HG03103 (cell line): ENCODE measurements at regions not wholly inside any gene's neighbourhood (a gene's known extent, or its start where the extent isn't known, plus 50 kb on each side); places are given as distances from the start of the nearest gene placed in this dataset.
"Not testable (repeated sequence)": the region's sequence is repeated elsewhere in the genome, so short reads cannot be mapped to it uniquely, and the experiment has no call there.

ENCODE experiments used
- ATAC-seq: cut with Tn5 transposase; IDR thresholded peaks from one replicate; pipeline ENCODE4 v1.9.1; 2021; ENCODE audit warnings: low read depth; ENCODE audit not compliant: unreplicated experiment

GRCh38 chr13:65275108-65275507 lies 1955.0 kb downstream of the PCDH9 start:
- ATAC-seq = no peak

DNA sequence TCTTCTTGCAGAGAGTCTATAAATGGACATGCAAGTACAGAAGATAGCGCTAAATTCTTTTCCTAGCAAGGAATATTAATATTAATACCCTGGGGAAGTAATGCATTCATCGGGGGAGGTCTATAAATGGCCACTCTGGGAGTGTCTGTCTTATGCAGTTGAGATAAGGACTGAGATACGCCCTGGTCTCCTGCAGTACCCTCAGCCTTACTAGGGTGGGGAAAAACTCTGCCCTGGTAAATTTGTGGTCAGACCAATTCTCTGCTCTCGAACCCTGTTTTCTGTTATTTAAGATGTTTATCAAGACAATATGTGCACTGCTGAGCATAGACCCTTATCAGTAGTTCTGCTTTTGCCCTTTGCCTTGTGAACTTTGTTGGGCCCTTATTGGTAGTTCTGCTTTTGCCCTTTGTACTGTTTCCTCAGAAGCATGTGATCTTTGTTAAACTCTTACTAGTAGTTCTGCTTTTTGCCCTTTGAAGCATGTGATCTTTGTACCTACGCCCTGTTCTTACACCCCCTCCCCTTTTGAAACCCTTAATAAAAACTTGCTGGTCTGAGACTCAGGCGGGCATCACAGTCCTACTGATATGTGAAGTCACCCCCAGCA lies 1956.2 kb downstream of the PCDH9 start:
- ATAC-seq = not testable (repeated sequence)

- ATAC-seq = no peak
Measured at GRCh38 chr13:65268009-65268408, 1962.1 kb downstream of the PCDH9 start.

DNA sequence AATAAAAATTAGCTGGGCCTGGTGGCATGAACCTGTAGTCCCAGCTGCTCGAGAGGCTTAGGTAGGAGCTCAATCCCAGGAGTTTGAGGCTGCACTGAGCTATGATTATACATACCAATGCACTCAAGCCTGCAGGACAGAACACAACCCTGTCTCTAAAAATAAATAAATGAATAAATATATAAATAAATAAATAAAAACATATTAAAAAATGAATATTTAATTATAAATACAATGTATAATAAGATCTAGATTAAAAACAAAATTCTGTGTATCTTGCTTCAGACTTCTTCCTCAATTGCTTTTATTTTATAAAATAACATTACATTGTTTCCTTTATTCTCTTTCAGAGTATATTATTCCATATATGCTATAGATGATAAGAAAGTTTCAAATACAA lies 1964.1 kb downstream of the PCDH9 start:
- no peak for ATAC-seq

GRCh38 chr13:65264066-65264465 lies 1966.1 kb downstream of the PCDH9 start:
- ATAC-seq = no peak

- ATAC-seq = no peak
Measured at GRCh38 chr13:65260946-65261891, 1968.9 kb downstream of the PCDH9 start.

DNA sequence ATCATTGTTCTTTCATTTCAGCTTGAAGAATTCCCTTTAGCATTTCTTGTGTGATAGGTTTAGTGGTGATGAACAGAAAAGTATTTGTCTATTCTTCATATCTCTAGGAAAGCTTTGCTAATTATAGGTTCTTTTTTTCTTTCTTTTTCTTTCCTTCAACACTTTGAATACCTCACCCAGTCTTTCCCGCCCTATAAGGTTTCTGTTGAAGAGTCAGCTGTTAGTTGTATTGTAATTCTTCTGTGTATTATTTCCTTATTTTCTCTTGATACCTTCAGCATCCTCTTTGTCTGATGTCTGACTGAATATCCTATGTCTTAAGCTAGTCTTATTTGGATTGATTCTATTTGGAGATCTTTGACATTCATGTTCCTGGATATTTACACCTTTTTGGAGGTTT lies 1989.4 kb downstream of the PCDH9 start:
- ATAC-seq = no peak

DNA sequence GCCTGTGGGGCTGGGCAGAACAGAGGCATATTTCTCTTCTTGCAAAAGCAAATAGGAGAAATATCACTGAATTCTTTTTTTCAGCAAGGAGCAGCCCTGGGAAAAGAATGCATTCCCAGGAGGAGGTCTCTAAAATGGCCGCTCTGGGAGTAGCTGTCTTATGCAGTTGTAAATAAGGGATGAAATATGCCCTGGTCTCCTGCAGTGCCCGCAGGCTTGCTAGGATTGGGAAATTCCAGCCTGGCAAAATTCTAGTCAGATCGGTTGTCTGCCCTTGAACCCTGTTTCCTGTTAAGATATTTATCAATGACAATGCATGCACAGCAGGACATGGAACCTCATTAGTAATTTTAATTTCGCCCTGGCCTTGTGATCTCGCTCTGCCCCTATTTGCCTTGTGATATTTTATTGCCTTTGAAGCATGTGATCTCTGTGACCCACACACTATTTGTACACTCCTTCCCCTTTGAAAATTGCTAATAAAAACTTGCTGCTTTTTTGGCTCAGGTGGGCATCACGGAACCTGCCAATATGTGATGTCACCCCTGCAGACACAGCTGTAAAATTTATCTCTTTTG lies 1993.2 kb downstream of the PCDH9 start:
- ATAC-seq = no peak

GRCh38 chr13:65217471-65217995 lies 2012.6 kb downstream of the PCDH9 start:
- no peak for ATAC-seq

DNA sequence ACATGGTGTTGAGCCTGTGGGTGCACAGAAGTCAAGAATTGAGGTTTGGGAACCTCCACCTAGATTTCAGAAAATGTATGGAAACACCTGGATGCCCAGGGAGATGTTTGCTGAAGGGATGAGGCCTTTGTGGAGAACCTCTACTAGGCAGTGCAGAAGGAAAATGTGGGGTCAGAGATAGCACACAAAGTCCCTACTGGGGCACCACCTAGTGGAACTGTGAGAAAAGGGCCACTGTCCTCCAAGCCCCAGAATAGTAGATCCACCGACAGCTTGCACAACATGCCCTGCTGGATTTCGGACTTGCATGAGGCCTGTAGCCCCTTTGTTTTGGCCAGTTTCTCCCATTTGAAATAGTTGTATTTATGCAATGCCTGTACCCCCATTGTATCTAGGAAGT lies 2027.3 kb downstream of the PCDH9 start:
- not testable (repeated sequence) for ATAC-seq

DNA sequence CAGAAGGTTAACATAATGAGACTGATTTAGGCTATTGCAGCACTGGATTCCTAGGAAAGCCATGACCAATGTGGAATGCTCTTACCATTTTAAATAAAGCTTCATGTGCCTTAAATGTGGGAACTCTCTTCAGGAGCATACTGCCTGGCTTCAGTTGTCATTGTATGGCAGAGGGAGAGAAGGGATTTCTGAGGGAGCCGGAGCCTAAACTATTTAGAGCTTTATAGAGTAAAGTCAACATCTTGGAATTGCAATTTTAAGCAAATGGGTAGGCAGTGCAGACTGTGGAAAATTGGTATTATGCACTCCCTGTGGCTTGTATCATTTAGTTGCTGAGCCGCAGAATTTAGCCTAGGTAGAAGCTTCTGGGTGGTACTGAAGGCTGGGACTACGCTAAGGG lies 2041.4 kb downstream of the PCDH9 start:
- ATAC-seq = no peak

DNA sequence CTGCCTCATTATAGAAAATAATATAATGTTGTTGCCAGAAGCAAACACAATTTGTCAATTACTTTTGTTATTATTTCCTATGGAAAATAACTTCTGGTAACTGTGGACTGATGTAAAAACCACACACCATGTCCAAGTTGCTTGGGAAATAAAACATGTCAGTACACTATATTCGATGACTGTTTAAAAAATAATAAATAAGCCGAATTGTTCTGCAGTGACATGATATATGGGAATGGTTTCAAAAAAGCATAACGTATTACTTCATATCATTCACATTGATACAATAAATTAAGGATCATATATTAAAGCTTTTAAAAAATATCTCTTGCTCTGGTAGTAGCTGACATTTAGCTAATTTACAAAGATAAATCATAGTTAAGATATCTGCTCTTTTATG lies 2062.1 kb downstream of the PCDH9 start:
- no peak for ATAC-seq

DNA sequence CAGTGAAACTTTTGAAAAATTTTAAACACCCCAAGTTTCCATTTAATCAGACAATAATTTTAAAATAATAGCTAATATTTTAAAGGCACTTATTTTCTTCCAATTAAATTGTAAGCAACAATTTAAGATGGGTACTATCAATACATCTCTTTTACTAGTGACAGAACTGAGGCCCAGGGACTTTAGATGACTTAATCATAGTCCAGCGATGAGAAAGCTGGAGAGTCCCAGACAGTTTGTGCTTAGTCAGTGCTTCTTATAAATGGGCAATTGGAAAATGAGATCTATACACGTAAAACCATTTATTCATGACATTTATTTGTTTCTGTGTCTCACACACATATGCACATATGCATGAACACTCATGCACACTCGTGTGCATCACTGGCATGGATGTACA lies 2063.5 kb downstream of the PCDH9 start:
- ATAC-seq = no peak

DNA sequence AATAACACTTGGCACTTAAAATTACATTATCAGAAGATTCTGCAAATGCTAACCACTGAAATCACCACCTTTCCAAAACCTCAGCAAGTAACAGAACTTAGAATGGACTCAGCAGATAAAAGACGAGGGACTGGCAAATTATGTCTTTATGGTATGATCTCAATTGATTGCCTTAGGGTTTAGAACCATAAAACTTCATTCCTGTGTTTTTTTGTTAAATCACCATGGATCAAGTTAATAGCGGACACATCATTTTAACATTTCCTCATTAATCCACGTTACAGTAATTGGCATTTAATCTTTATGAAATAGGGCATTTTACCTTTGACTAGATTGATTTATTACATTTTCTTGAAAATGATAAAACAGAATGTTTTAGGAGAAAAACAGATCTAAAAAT lies 2070.3 kb downstream of the PCDH9 start:
- ATAC-seq = no peak

- ATAC-seq = no peak
Measured at GRCh38 chr13:65155861-65156260, 2074.3 kb downstream of the PCDH9 start.

DNA sequence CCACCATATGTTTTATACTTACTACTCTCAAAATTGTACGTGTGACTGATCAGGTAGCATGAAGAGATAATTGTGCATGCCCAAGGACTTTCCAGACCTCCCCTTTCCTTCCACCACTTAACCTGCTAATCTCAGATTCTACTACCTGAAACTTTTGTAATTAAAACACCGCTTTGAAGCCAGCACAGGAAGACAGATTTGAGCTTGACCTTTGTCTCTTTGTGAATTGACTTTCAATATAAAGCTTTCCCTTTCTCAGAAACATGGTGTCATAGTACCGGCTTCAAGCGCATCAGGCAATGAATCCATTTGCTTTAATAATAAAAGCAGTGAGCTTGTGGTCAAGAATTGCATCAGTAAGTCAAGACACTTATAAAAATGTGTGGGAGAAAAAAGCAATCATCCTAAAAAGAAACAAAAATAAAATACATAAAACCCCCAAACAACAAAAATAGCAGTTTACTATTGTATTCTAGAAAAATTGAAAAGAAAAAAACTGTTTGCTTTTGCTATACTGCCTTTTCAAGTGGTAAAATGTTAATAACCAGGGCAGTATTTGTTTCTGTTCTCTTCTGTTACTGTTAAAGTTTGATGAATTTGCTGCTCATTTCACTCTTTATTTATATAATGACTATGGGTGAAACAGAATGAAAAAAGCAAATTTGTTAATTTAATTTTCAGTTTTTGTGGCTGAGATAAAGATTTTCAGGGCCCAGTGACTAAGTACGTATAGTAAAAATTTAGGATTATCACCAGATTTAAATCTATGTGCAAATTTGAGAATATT lies 2075.3 kb downstream of the PCDH9 start:
- ATAC-seq = no peak

DNA sequence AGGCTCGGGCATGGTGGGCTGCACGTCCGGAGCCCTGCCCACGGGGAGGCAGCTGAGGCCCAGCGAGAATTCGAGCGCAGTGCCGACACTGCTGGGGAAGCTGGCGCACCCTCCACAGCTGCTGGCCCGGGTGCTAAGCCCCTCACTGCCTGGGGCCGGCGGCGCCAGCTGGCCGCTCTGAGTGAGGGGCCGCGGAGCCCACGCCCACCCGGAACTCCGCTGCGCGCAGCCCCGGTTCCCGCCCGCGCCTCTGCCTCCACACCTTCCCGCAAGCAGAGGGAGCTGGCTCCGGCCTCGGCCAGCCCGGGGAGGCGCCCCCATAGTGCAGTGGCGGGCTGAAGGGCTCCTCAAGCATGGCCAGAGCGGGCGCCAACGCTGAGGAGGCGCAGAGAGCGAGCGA lies 2080.4 kb downstream of the PCDH9 start:
- no peak for ATAC-seq

GRCh38 chr13:65143920-65144319 lies 2086.2 kb downstream of the PCDH9 start:
- ATAC-seq = no peak

DNA sequence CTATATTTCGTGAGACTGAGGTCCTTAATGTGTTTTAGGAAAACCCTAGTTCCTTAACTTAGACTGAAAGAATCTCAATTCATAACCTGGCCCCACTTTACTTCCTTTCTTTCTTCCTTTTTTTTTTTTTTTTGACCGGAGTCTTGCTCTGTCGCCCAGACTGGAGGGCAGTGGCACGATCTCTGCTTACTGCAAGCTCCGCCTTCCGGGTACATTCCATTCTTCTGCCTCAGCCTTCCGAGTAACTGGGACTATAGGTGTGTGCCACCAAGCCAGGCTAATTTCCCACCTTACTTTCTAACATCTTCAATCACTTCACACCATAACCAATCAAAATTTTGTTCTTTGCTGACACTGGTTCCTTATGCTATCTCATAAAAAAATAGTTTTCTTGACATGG lies 2097.0 kb downstream of the PCDH9 start:
- no peak for ATAC-seq

GRCh38 chr13:65125236-65125635 lies 2104.9 kb downstream of the PCDH9 start:
- no peak for ATAC-seq

GRCh38 chr13:65112531-65112941 lies 2117.6 kb downstream of the PCDH9 start:
- ATAC-seq = no peak
